Keratinocyte (primary cell): ENCODE measurements at regions not wholly inside any gene's neighbourhood (a gene's known extent, or its start where the extent isn't known, plus 50 kb on each side); places are given as distances from the start of the nearest gene placed in this dataset.

ENCODE experiments used
- DNase-seq: peaks from one replicate; pipeline ENCODE4 v3.0.0-alpha.2; 2011; ENCODE audit warnings: low read depth, missing footprints, low spot score
- FAIRE-seq: peaks from 2 replicates; lab custom pipeline; 2011; peaks lifted over from hg19 to GRCh38; lab: Jason Lieb, UNC
- H2AFZ ChIP-seq: 2 replicates; pipeline ENCODE4 v1.6.0; 2012; ENCODE audit warnings: low read length, control low read depth, inconsistent platforms; ENCODE audit not compliant: control insufficient read depth
- H3K27ac ChIP-seq: 2 replicates; pipeline ENCODE4 v1.5.1; 2011; ENCODE audit warnings: low read length; ENCODE audit not compliant: control insufficient read depth, insufficient read depth
- H3K27me3 ChIP-seq: 3 replicates; pipeline ENCODE4 v1.6.0; 2011; ENCODE audit warnings: low read length; ENCODE audit not compliant: control insufficient read depth, insufficient read depth; ENCODE audit errors: extremely low read depth
- H3K36me3 ChIP-seq, 2 experiments: 2 replicates in 1 of 2; 3 replicates in 1 of 2; pipeline ENCODE4 v1.5.1; 2011; ENCODE audit warnings: low read length in 2 of 2, mild to moderate bottlenecking in 1 of 2; ENCODE audit not compliant: control insufficient read depth in 2 of 2, insufficient read depth in 2 of 2; ENCODE audit errors: extremely low read depth in 1 of 2
- H3K4me1 ChIP-seq: 3 replicates; pipeline ENCODE4 v1.5.1; 2011; ENCODE audit warnings: low read length; ENCODE audit not compliant: control insufficient read depth, insufficient read depth; ENCODE audit errors: extremely low read depth
- H3K4me2 ChIP-seq: 3 replicates; pipeline ENCODE4 v1.6.0; 2011; ENCODE audit warnings: low read depth, low read length; ENCODE audit not compliant: control insufficient read depth, insufficient read depth; ENCODE audit errors: extremely low read depth
- H3K4me3 ChIP-seq, 3 experiments: fragments of 200-600 bp in 1 of 3; sonication (generic) in 1 of 3; 2 replicates in 2 of 3; 3 replicates in 1 of 3; pipeline ENCODE4 v1.5.1; 2011 to 2016; ENCODE audit warnings: low read length in 3 of 3, mild to moderate bottlenecking in 3 of 3, control low read depth in 2 of 3, inconsistent platforms in 1 of 3, low read depth in 1 of 3, mixed read lengths in 1 of 3, mixed run types in 1 of 3, moderate library complexity in 1 of 3; ENCODE audit not compliant: control insufficient read depth in 2 of 3, insufficient read depth in 2 of 3; ENCODE audit errors: extremely low read depth in 1 of 3
- H3K79me2 ChIP-seq: 2 replicates; pipeline ENCODE4 v1.6.0; 2012; ENCODE audit warnings: low read length; ENCODE audit not compliant: control insufficient read depth, insufficient read depth
- H3K9ac ChIP-seq: 3 replicates; pipeline ENCODE4 v1.6.0; 2011; ENCODE audit warnings: low read length; ENCODE audit not compliant: control insufficient read depth, insufficient read depth; ENCODE audit errors: extremely low read depth
- H3K9me1 ChIP-seq: 3 replicates; pipeline ENCODE4 v1.6.0; 2011; ENCODE audit warnings: low read length; ENCODE audit not compliant: control insufficient read depth, insufficient read depth; ENCODE audit errors: extremely low read depth
- H3K9me3 ChIP-seq: 2 replicates; pipeline ENCODE4 v1.5.1; 2012; ENCODE audit warnings: low read depth, low read length; ENCODE audit not compliant: control insufficient read depth
- H4K20me1 ChIP-seq: 3 replicates; pipeline ENCODE4 v1.6.0; 2011; ENCODE audit warnings: low read length; ENCODE audit not compliant: control insufficient read depth, insufficient read depth; ENCODE audit errors: extremely low read depth
- CTCF ChIP-seq, 3 experiments: IDR thresholded peaks in 1 of 3; conservative IDR thresholded peaks in 1 of 3; optimal IDR thresholded peaks in 1 of 3; 2 replicates in 2 of 3; 3 replicates in 1 of 3; pipeline versions ENCODE3 to v1.5.1; 2011; ENCODE audit warnings: low read length in 3 of 3, mild to moderate bottlenecking in 3 of 3, moderate library complexity in 2 of 3, control low read depth in 1 of 3, inconsistent platforms in 1 of 3; ENCODE audit not compliant: insufficient read depth in 2 of 3; ENCODE audit errors: extremely low read depth in 1 of 3
- EZH2 ChIP-seq: IDR thresholded peaks from one replicate; pipeline ENCODE4 v1.6.1; 2012; ENCODE audit warnings: inconsistent platforms, mild to moderate bottlenecking, low read length, moderate library complexity
- dilution Hi-C: fragments of 300-500 bp; cut with MboI; formaldehyde crosslinking; loops from one replicate; pipeline ENCODE4 v1.7.0; 2020; ENCODE audit warnings: low sequenced_read_pairs; ENCODE audit not compliant: extremely low pct_ligation_motif_present

GRCh38 chr1:111568160-111568647 is 51.4 kb upstream of the RAP1A start:
- Histone ChIP-seq H4K20me1 (no peaks in the 10 kb centered on the region), H3K9me1 (no peaks in the 10 kb centered on the region), H3K9ac (no peak overlapping the region), H3K36me3 (no peaks in the 10 kb centered on the region), H3K4me1 (peaks cover 5% of the 10 kb centered on the region), H3K9me3 (no peaks in the 10 kb centered on the region), H3K79me2 (no peaks in the 10 kb centered on the region), H3K27ac (no peak overlapping the region), H2AFZ (no peak overlapping the region), H3K27me3 (no peaks in the 10 kb centered on the region), H3K4me3 (no peak overlapping the region), H3K4me2 (no peak overlapping the region)
- FAIRE-seq = no peak
- dilution Hi-C loops = no loop called here
- no peak for TF ChIP-seq CTCF (optimal IDR thresholded peaks at IDR 0.05 in 1 of 3, IDR thresholded peaks at IDR 0.05 in 1 of 3, conservative IDR thresholded peaks at IDR 0.05 in 1 of 3; ENCODE audit: extremely low read depth in 1 of 3, insufficient read depth in 2 of 3, low read length in 3 of 3)
- TF ChIP-seq EZH2 = no peak
- no peak for DNase-seq
